Neural cell (in vitro differentiated cells): ENCODE measurements at regions not wholly inside any gene's neighbourhood (a gene's known extent, or its start where the extent isn't known, plus 50 kb on each side); places are given as distances from the start of the nearest gene placed in this dataset.

ENCODE experiments used
- H2AFZ ChIP-seq: fragments of 200-600, 300-800 bp; sonication (generic), shearing (Covaris generic); 2 replicates; pipeline ENCODE4 v1.6.0; 2014; ENCODE audit warnings: low read depth, mild to moderate bottlenecking, antibody characterized with exemption, low read length, moderate library complexity
- H3F3A ChIP-seq: fragments of 200-600 bp; shearing (Covaris generic); 2 replicates; pipeline ENCODE4 v1.6.1; 2016; ENCODE audit warnings: mild to moderate bottlenecking, moderate library complexity, mixed read lengths, antibody characterized with exemption, low read length; ENCODE audit not compliant: insufficient read depth, poor library complexity, severe bottlenecking
- H3K27ac ChIP-seq: fragments of 200-600, 300-800 bp; sonication (generic), shearing (Covaris generic); 2 replicates; pipeline ENCODE4 v1.5.1; 2014; ENCODE audit warnings: mild to moderate bottlenecking, low read length, moderate library complexity
- H3K27me3 ChIP-seq: fragments of 300-800, 200-600 bp; sonication (generic), shearing (Covaris generic); 2 replicates; pipeline ENCODE4 v1.6.0; 2014; ENCODE audit warnings: mild to moderate bottlenecking, low read depth, low read length, moderate library complexity; ENCODE audit not compliant: insufficient read depth
- H3K36me3 ChIP-seq: fragments of 300-800, 200-600 bp; sonication (generic), shearing (Covaris generic); 2 replicates; pipeline ENCODE4 v1.5.1; 2014; ENCODE audit warnings: mild to moderate bottlenecking, antibody characterized with exemption, low read length, moderate library complexity; ENCODE audit not compliant: insufficient read depth
- H3K4me2 ChIP-seq: fragments of 300-800, 200-600 bp; sonication (generic), shearing (Covaris generic); 2 replicates; pipeline ENCODE4 v1.6.0; 2014; ENCODE audit warnings: mild to moderate bottlenecking, low read length
- H3K4me3 ChIP-seq: fragments of 300-800, 200-600 bp; sonication (generic), shearing (Covaris generic); 2 replicates; pipeline ENCODE4 v1.5.1; 2014; ENCODE audit warnings: mild to moderate bottlenecking, low read length, moderate library complexity
- H3K79me2 ChIP-seq: fragments of 200-600 bp; shearing (Covaris generic); replicated peaks from 2 replicates; pipeline ENCODE4 v1.6.0; 2014; ENCODE audit warnings: mild to moderate bottlenecking, low read length, moderate library complexity; ENCODE audit not compliant: insufficient read depth
- H3K9ac ChIP-seq: fragments of 300-800, 200-600 bp; sonication (generic), shearing (Covaris generic); 2 replicates; pipeline ENCODE4 v1.6.1; 2016; ENCODE audit warnings: mild to moderate bottlenecking, low read length, mixed read lengths
- H3K9me2 ChIP-seq: fragments of 200-600 bp; shearing (Covaris generic); 2 replicates; pipeline ENCODE4 v1.6.1; 2016; ENCODE audit warnings: mild to moderate bottlenecking, low read length, mixed read lengths; ENCODE audit not compliant: insufficient read depth
- H3K9me3 ChIP-seq: fragments of 200-600, 300-800 bp; sonication (generic), shearing (Covaris generic); 2 replicates; pipeline ENCODE4 v1.6.1; 2016; ENCODE audit warnings: mild to moderate bottlenecking, mixed run types, low read length, moderate library complexity, mixed read lengths
- H4K20me1 ChIP-seq: fragments of 200-600 bp; shearing (Covaris generic); 2 replicates; pipeline ENCODE4 v1.6.1; 2016; ENCODE audit warnings: mild to moderate bottlenecking, mixed run types; ENCODE audit not compliant: insufficient read depth
- EP300 ChIP-seq: fragments of 450-650 bp; conservative IDR thresholded peaks from 2 replicates; pipeline ENCODE4 v1.6.1; 2014; ENCODE audit warnings: antibody characterized with exemption, mild to moderate bottlenecking, moderate library complexity; ENCODE audit not compliant: poor library complexity, severe bottlenecking
- EZH2 ChIP-seq: fragments of 200-600, 300-800 bp; shearing (Covaris generic), sonication (generic); IDR thresholded peaks from 2 replicates; pipeline ENCODE4 v1.6.1; 2014; ENCODE audit warnings: antibody characterized with exemption, low read length, borderline replicate concordance, mild to moderate bottlenecking; ENCODE audit not compliant: insufficient read depth, poor library complexity, severe bottlenecking
- MXI1 ChIP-seq: fragments of 450-650 bp; conservative IDR thresholded peaks from 2 replicates; pipeline ENCODE4 v1.6.1; 2014; ENCODE audit warnings: antibody characterized with exemption, mild to moderate bottlenecking; ENCODE audit not compliant: poor library complexity, severe bottlenecking
- POLR2AphosphoS5 ChIP-seq: IDR thresholded peaks from 2 replicates; pipeline ENCODE4 v1.6.1; 2012
- RAD21 ChIP-seq: fragments of 450-650 bp; conservative IDR thresholded peaks from 2 replicates; pipeline ENCODE4 v1.6.1; 2014; ENCODE audit warnings: antibody characterized with exemption, mild to moderate bottlenecking, moderate library complexity
- REST ChIP-seq: IDR thresholded peaks from 2 replicates; pipeline ENCODE4 v1.6.1; 2012; ENCODE audit warnings: borderline replicate concordance
- SMC3 ChIP-seq: fragments of 450-650 bp; conservative IDR thresholded peaks from 2 replicates; pipeline ENCODE4 v1.6.1; 2014; ENCODE audit warnings: antibody characterized with exemption, mild to moderate bottlenecking, moderate library complexity; ENCODE audit not compliant: poor library complexity
- TAF1 ChIP-seq: IDR thresholded peaks from 2 replicates; pipeline ENCODE4 v1.6.1; 2012; ENCODE audit warnings: low read depth
- TF ChIP-seq, protein P1 (sequence below): fragments of 450-650 bp; IDR thresholded peaks from 2 replicates; pipeline ENCODE4 v1.5.1; 2014; ENCODE audit warnings: antibody characterized with exemption, mild to moderate bottlenecking, moderate library complexity; ENCODE audit not compliant: poor library complexity, severe bottlenecking

GRCh38 chr7:81590131-81590530 lies 179.7 kb downstream of the HGF start:
- no peaks in the 10 kb centered on the region for H4K20me1 ChIP-seq
- H3K27me3 ChIP-seq: no peaks in the 10 kb centered on the region
- no peak overlapping the region for H2AFZ ChIP-seq
- H3K9me2 ChIP-seq: no peaks in the 10 kb centered on the region
- H3F3A ChIP-seq: no peaks in the 10 kb centered on the region
- H3K4me3 ChIP-seq: no peak overlapping the region
- H3K9me3 ChIP-seq: no peaks in the 10 kb centered on the region
- H3K36me3 ChIP-seq: no peaks in the 10 kb centered on the region
- H3K27ac ChIP-seq: no peak overlapping the region
- no peaks in the 10 kb centered on the region for H3K79me2 ChIP-seq
- TF ChIP-seq POLR2AphosphoS5 (no peak), REST (no peak), EP300 (no peak), MXI1 (no peak), TAF1 (no peak), RAD21 (no peak)
- TF ChIP-seq, protein P1, sequence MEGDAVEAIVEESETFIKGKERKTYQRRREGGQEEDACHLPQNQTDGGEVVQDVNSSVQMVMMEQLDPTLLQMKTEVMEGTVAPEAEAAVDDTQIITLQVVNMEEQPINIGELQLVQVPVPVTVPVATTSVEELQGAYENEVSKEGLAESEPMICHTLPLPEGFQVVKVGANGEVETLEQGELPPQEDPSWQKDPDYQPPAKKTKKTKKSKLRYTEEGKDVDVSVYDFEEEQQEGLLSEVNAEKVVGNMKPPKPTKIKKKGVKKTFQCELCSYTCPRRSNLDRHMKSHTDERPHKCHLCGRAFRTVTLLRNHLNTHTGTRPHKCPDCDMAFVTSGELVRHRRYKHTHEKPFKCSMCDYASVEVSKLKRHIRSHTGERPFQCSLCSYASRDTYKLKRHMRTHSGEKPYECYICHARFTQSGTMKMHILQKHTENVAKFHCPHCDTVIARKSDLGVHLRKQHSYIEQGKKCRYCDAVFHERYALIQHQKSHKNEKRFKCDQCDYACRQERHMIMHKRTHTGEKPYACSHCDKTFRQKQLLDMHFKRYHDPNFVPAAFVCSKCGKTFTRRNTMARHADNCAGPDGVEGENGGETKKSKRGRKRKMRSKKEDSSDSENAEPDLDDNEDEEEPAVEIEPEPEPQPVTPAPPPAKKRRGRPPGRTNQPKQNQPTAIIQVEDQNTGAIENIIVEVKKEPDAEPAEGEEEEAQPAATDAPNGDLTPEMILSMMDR: no peak
- H3K4me2 ChIP-seq: no peak overlapping the region
- no peak overlapping the region for H3K9ac ChIP-seq

- H3K27me3 ChIP-seq: no peaks in the 10 kb centered on the region
- no peak overlapping the region for H3K4me2 ChIP-seq
- TF ChIP-seq RAD21 (no peak), MXI1 (no peak), EP300 (no peak), SMC3 (no peak), POLR2AphosphoS5 (no peak), TAF1 (no peak), EZH2 (no peak), REST (no peak)
- TF ChIP-seq, protein P1: no peak
- no peaks in the 10 kb centered on the region for H4K20me1 ChIP-seq
- no peak overlapping the region for H3K9ac ChIP-seq
- H3K36me3 ChIP-seq: no peaks in the 10 kb centered on the region
- no peak overlapping the region for H3K4me3 ChIP-seq
- H3K9me2 ChIP-seq: no peaks in the 10 kb centered on the region
- no peak overlapping the region for H3K27ac ChIP-seq
- no peaks in the 10 kb centered on the region for H3K9me3 ChIP-seq
- H3K79me2 ChIP-seq: no peaks in the 10 kb centered on the region
- H2AFZ ChIP-seq: no peak overlapping the region
- no peaks in the 10 kb centered on the region for H3F3A ChIP-seq
Measured at GRCh38 chr7:81584667-81585066, 185.2 kb downstream of the HGF start.
